ENCODE measurements at regions not wholly inside any gene's neighbourhood (a gene's known extent, or its start where the extent isn't known, plus 50 kb on each side); places are given as distances from the start of the nearest gene placed in this dataset.

GRCh38 chr10:29199339-29199738, 89.5 kb upstream of the LYZL1 start:
- no peak for TF ChIP-seq CTCF (IDR thresholded peaks at IDR 0.05; ENCODE audit: low read length)
- no peak for TF ChIP-seq EZH2 (IDR thresholded peaks at IDR 0.05; ENCODE audit: borderline replicate concordance, low read length)

All from OCI-LY1 (cell line).